Activated T-helper 9 cell treated with anti-CD3 and anti-CD28 coated beads, Interleukin-2, amount 50 U/mL, for 16 hours (primary cell): ENCODE measurements at regions not wholly inside any gene's neighbourhood (a gene's known extent, or its start where the extent isn't known, plus 50 kb on each side); places are given as distances from the start of the nearest gene placed in this dataset.

ENCODE experiments used
- DNase-seq: peaks from one replicate; pipeline ENCODE4 v3.0.0-alpha.2; 2020; ENCODE audit warnings: low read depth

DNA sequence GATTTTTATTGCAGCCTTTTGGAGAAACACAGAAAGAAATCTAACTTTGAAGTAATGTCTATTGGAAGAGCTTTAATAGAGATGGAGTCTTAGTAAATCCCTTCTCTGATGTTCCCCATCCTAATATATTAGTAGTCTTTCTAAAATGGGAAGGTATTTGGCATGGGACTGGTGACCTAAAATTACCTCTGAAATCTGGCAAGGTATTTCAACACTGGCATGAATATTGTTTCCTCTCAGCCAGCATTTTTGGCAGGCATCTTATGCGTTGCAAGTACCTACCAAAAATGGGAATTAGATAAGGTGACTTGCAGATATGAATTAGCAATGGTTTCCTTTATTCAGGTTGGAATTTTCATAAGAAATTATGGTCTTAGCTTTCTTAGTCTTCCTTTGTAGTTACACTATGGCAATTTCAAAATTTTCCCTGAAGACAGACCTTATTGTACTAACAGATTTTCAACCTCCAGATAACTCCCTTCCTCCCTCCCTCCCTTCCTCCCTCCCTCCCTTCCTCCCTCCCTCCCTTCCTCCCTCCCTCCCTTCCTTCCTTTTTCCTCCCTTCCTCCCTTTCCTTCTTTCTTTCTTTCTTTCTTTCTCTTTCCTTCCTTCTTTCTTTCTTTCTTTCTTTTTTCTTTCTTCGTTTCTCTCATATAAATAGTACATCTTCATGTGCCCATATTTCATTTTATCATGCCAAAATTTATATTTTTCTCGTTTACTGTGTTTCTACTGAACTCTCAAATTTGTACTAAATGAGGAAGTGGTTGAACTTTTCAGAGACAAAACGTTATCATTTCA, 168.2 kb upstream of the KCNMB2 start:
- no peak for DNase-seq

DNA sequence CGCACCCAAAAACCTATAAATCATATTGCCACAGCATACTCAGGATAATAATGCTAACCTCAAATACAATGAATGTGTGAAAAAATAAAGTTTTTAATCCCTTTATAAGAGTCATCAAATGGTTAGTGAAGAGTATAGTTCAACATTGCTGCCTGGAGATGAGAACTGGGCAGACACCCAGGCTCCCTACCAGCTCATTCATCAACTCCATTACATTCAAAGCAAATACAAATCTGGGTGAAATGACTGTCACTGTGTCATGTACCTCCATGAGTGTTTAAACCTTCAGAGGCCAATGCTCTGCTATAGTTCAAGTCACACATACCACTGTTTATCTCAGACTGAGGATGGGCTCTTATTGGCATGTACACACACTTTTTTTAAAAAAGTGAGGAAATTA, 167.2 kb upstream of the KCNMB2 start:
- no peak for DNase-seq

DNA sequence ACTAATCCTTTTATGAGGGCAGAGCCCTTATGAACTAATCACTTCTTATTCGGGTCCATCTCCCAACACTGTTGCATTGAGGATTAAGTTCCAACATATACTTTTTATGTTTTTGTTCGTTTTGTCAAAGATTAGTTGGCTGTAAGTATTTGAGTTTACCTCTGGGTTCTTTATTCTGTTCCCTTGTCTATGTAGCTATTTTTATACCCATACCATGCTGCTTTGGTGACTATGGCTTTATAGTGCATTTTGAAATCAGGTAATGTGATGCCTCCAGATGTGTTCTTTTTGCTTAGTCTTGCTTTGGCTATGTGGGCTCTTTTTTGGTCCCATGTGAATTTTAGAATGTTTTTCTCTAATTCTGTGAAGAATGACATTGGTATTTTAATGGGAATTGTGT, 166.4 kb upstream of the KCNMB2 start:
- no peak for DNase-seq

DNA sequence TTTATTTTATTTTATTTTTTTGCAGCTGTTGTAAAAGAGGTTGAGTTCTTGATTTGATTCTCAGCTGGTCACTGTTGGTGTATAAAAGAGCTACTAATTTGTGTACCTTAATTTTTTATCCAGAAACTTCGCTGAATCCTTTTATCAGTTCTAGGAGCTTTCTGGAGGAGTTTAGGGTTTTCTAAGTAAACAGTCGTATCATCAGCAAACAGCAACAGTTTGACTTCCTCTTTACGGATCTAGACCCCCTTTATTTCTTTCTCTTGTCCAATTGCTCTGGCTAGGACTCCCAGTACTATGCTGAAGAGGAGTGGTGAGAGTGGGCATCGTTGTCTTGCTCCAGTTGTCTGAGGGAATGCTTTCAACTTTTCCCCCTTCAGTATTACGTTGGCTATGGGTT, 165.8 kb upstream of the KCNMB2 start:
- no peak for DNase-seq

DNA sequence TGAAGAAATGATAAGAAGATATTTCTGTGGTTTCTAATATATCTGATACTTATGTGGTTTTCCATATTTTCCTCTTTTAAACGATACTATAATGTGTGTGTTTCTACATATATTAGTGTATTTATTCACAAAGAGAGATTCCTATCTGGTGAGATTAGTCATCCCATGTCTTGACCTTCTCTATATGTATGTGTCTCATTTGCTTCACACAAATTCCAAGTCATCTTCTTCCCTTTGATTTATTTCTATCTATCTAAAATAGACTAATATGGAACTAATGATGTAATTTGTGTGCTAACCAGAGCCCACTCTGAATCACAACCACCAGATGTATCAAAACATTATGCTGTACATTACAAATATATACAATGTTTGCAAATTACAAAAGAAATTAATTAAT, 154.7 kb upstream of the KCNMB2 start:
- no peak for DNase-seq

DNA sequence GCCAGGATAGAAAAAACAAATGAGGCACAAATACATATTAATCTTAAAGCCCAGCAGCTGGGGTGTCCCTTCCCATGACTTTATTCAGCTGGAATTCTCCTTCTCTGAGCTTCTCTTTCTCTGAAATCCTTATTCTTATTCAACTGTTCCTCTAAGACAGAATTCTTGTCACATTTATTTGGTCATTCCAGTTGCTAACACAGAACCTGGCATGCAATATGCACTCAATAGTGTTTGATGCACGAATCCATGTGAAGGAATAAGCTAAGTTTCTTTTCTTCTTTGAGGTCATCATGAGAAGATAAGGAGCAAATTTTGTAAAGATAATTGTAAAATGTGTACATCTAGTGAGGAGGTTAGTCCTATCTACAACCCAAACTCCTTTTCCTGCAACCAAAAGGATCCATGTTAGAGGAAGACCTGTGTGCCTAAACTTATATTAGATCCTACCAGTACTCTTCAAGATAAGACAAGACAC, 154.2 kb upstream of the KCNMB2 start:
- no peak for DNase-seq

GRCh38 chr3:178382449-178383061, 153.7 kb upstream of the KCNMB2 start:
- no peak for DNase-seq

DNA sequence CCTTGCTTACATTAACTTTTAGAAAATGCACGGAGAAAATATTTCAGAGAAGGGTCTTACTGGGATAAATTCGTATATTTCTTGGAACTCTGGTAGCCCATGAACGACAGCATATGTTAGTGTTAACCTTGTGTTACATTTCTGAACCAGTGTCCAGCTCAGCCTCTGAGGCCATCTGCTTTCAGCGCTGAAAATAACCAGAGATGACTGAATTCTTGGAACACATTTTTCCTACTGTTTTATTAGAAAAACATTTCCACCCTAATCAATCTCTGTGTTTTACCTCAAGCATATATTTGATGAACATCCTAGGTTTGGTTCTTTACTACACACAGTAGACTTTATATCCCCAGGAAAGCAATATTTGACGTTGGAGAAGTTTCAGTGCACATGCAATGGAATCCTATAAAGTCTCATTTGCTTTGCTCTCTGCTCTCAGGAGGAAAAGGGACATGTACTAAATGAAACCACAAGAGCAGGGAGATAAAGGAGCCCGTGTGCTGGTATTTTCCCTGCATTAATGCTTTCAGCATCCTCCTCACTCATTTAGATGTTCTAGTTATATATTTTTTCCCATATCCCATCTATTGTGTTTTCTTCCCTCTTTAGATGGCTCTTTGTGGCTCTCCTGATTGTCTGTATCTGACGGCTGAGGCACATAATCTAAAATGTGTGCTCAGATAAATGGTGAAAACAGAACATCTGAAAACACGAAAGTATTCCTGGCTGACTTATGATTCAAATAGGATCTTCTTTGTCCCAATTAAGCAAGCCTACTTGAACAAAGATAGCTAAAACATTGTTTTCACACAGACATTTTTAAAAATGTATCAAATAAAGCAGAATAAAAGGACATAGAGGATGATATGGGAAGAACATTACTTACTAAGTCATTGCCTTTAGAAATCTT, 151.7 kb upstream of the KCNMB2 start:
- DNase-seq = no peak

DNA sequence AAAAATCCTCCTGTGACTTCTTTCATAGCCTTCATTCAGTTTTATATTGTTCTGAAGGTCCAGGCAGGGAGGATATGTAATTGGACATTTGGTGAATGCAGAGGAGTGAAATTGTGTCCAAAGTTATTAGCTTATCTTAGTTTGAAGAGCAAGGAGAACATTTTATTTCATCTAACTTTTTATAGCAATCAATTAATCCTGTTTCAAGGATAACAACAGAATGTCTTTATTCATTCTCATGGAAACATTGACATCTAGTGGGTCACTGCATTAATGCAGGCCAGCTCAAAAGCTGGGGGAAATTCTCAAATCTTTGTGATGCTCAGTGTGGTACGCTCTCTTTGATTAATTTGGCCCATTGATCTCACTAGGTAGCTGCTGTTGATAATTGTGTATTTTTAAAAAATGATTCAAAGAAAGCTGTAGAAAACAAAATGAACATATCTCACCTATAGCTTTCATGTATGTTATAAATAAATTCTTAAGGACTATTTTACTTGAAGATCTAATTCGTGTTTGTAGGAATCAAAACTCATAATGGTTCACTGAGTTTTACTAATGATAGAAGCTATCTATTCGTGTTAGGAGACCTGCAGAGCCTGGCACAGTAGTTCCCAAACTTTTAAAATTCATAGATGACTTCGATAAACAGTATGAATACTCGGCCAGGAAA, 150.8 kb upstream of the KCNMB2 start:
- no peak for DNase-seq

DNA sequence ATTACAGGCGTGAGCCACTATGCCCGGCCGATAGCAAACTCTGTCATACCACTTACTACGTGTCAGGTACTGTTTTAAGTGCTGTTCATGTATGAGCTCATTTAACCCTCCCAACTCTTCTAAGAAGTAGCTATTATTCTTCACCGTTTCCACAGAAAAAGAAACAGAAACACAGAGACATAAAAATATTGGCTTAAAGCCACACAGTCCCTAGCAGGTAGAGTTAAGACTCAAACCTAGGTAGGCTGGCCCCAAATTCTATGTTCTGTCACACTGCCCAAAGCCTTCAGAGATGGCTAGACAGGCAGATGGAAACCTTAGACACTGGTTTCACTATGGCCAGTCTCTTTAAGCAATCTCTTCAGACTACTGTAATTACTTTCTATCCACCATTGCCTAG, 149.8 kb upstream of the KCNMB2 start:
- no peak for DNase-seq

GRCh38 chr3:178386880-178387279, 149.4 kb upstream of the KCNMB2 start:
- DNase-seq = no peak

DNA sequence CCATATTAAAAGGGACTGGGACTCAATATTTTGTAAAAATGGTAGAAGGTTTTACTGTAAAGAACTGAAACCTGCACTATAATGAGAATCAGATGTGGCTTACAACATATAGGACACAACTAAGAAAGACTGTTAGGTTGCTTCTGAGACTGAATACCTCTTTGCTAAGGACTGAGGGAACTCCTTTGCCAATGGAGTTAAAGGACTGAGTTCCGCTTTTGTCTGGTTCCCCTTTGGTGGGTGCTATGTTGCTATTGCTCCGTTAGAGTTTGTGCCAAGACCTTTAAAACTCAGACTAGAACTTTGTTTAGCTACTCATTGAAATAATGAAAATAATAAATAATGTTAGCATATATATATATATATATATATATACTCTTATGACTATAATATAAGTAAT, 147.8 kb upstream of the KCNMB2 start:
- DNase-seq = no peak

DNA sequence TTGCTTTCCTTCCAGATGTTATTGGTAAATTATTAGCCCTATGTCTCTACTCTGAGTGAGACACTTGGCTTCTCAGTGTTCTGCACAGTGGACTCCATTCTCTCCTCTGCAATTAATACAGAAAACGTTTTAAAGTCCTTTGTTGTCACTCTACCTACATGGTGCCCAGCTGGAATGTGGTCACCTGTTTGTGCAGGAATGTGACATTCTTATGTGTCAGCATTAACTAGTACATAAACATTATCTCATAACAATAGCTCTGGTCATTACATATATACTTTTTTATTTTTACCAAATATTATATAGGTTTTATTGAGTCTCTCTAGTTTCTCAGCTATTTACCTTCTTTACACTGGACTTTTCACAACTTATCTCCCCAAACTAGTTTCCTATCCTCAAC, 147.0 kb upstream of the KCNMB2 start:
- DNase-seq = no peak

- DNase-seq = no peak
These were observed 143.7 kb upstream of the KCNMB2 start for GRCh38 chr3:178392511-178392926.

- no peak for DNase-seq
These were observed 143.1 kb upstream of the KCNMB2 start for GRCh38 chr3:178393146-178393545.

DNA sequence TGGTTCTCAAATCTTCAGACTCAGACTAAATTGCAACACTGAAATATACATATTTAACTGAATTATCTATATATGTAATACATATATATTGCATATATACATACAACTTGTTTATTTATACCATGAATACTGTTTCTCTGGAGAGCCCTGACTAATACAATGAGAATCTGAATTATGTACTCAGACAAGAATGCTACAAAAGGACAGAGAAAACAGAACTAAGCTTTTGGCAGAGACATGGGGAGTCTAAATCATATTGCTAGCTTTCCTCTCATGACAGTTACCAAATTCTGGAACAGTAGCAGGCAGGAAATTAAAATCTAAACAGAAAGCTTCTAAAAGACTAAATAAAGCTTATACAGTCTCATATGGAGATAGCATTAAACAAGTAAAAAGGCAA, 142.4 kb upstream of the KCNMB2 start:
- DNase-seq = no peak

DNA sequence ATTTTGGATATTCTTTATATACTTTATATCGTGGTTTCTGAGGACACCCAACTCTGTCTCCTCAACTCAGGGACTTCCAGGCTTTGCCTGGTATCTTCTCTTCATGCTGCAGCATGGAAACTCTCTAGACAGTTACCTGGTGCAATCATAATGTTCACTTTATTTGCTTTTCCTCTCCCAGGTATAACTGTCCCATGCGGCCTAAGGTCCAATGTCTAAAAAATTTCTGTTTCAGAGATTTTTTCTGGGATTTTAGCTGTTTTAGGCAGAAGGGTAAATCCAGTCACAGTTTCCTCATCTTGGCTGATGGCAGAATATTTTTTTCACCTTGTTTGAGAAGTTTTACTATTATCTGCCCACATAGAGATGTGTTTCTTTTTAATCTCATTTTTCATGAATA, 139.9 kb upstream of the KCNMB2 start:
- DNase-seq = no peak

DNA sequence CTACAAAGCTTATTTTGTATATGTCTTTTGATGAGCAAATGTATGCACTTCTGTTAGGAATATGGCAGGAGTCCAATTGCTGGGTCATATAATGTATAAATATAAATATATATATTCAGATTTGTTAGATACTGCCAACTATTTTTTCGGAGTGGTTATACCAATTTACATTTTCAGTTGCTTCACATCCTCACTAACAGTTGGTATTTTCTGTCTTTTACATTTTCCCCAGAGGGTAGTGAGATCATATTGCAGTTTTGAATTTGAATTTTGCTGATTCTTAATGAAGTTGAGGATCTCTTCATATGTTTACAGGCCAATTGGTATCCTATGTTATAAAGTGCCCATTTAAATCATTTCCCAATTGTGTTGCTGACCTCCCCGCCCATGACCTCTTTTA, 139.0 kb upstream of the KCNMB2 start:
- no peak for DNase-seq

DNA sequence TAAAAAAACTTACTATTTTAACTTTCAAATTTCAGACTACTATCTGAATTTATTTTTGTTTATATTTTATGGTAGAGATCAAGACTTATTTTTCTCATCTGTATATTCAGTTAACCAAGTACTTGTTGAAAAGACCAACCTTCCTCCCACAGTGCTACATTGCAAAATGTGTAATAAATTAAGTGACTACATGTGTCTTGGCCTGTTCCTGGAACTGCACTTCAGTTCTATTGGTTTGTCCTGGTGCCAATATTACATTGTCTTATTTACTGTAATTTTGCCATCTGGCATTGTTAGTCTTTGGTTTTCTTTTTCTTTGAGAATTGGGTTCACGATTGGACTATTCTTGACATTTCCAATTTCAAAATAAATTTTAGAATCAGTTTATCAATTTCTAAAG, 138.4 kb upstream of the KCNMB2 start:
- no peak for DNase-seq

DNA sequence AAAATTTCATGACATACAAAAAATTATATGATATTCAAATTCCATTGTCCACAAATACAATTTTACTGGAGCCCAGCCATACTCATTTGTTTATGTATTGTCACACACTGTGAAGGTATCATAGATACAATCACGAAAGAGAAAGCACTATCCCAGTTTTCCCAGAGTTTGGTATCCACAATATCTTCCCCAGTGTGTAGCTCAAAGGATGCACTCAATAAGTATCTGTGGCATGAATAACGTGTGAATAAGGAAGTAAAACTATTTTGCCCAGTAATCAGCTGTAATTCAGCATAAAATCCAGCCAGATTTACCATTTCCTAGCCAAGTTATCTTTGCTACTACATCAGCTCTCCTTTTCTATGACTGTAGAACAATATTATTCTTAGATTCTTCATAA, 131.3 kb upstream of the KCNMB2 start:
- no peak for DNase-seq

- DNase-seq = no peak
These were observed 130.7 kb upstream of the KCNMB2 start for GRCh38 chr3:178405531-178405930.

GRCh38 chr3:178406206-178406605, 130.0 kb upstream of the KCNMB2 start:
- DNase-seq = no peak
